SK-MEL-5 (cell line): ENCODE measurements at regions not wholly inside any gene's neighbourhood (a gene's known extent, or its start where the extent isn't known, plus 50 kb on each side); places are given as distances from the start of the nearest gene placed in this dataset.

Experiments
- DNase-seq: peaks from one replicate; pipeline ENCODE4 v3.0.0-alpha.2; 2016; ENCODE audit warnings: low read depth, low spot score
- in situ Hi-C: cut with HindIII; loops from 2 replicates; pipeline ENCODE4 v1.10.0; 2016; ENCODE audit warnings: low sequenced_read_pairs, high pct_unique_total_duplicates, low pct_unique_long_range_greater_than_20kb

DNA sequence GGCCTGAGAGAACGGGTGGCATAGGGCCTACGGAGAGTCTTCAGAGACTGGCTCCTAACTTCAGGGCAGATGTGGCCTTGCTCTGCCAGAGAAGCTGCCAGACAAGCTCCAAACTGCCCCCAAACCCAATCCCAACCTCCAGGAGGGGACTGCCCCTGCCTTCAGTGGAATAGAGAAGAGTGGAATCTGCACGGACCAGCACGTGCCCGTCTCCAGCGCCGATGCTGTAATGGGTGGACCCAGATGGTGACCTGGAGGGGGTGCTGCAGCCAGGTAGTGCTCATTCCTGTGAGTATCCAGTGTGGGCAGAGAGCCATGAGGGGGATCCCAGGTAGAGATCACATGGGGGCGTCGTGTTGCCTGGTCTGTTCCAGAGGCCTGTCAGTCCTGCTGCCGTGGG lies 73.2 kb upstream of the NKX1-1 start:
- in situ Hi-C loops = no loop called here
- no peak for DNase-seq

DNA sequence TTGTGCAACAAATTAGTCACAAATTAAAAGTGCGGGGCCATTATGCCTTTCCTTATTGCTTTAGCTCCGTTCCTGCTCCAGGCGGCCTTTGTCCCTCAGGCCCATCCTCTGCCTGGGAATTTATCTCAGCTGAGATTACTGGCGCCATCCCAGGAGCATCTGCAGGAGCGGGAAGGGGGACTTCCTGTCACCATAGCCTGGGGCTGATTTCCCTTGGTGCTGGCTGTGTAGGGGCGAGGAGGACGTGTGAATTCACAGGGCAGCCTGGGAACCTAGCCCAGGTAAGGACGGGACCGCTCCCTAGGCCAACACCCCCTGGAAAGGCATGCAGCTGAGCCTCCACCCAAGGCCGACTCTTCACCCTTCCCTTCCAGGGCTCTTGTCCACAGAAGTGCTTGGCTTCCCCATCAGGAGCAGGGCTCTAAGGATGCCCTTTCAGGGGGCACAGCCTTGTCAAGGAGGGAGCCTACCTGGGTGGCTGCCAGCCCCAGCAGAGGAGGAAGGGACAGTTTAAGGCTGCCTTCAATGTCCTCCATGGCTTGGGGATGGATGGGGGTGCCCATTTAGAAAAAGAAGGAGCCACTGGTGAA lies 72.6 kb upstream of the NKX1-1 start:
- in situ Hi-C loops = no loop called here
- DNase-seq = no peak

DNA sequence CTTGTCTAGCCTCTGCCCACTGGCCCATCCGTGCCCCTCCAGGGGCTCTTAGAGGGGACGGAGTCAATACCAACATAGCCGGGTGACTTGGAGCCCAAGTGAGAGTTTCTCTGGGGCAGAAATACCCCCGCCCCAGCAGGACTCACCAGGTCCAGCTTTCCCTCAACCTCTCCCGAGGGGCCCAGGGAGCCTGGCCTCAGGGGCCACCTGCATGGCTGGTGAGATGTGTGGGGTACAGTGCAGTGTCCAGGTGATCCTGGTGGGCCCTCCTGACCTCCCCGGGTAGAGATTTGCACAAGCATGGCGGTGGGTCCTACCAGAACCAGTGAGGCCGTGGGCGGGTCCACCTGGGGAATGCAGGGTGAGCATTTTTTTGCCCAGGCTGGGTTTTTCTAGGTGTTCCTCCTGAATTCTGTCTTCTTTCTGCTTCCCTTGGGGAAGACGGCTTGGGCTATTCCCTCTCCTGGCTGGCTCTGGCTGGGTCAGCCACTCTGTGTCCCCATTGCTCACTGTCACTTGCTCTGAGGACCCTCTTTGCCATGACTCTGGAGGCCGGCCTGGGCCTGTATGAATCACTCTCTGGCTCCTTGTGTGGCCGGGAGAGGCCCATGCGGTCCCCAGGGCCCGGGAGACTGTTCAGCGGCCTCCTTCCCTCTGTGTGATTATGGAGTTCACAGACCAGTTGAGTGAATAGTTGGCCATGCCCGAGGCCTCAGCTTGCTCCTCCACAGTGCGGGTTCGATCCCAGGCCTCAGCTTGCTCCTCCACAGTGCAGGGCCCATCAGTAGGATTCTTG lies 71.0 kb upstream of the NKX1-1 start:
- in situ Hi-C loops = no loop called here
- DNase-seq = no peak

DNA sequence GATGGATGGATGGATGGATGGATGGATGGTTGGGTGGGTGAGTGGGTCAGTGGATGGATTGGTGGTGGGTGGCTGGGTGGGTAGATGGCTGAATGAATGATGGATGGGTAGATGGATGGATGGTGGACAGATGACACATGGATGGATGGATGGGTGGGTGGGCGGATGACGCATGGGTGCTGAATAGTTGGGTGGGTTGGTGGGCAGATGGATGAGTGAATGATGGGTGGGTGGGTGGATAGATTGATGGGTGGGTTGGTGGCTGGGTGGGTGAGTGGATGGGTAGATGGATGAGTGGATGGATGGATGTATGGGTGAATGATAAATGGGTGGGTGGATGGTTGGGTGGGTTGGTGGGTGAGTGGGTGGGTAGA lies 69.9 kb upstream of the NKX1-1 start:
- no peak for DNase-seq
- in situ Hi-C loops = no loop called here

DNA sequence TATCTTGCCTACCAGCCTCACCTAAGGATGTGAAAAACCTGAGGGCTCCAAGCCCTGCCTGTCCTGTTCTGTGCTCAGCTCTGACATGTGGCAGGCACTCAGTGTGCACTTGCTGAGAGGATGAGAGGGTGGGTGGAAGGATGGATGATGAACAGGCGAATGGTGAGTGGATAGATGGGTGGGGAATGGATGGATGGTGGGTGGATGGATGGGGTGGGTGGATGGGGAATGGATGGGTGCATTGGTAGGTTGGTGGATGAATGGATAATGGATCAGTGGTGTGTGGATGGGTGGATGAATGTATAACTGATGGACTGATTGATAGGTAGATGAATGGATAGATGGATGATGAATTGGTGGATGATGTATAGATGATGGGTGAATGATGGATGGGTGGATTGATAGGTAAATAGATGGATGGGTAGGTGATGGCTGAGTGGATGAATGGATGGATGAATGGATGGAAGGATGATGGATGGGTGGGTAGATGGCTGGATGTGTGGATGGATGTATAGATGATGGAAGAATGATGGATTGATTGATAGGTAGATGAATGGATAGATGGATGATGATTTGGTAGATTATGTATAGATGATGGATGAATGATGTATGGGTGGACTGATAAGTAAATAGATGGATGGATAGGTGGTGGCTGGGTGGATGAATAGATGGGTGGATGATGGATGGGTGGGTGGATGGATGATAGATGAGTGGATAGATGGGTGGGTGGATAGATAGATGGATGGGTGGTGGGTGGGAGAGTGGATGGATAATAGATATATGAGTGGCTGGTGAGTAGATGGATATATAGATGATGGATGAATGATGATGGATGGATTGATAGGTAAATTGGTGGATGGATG lies 69.3 kb upstream of the NKX1-1 start:
- DNase-seq = no peak
- in situ Hi-C loops = no loop called here

DNA sequence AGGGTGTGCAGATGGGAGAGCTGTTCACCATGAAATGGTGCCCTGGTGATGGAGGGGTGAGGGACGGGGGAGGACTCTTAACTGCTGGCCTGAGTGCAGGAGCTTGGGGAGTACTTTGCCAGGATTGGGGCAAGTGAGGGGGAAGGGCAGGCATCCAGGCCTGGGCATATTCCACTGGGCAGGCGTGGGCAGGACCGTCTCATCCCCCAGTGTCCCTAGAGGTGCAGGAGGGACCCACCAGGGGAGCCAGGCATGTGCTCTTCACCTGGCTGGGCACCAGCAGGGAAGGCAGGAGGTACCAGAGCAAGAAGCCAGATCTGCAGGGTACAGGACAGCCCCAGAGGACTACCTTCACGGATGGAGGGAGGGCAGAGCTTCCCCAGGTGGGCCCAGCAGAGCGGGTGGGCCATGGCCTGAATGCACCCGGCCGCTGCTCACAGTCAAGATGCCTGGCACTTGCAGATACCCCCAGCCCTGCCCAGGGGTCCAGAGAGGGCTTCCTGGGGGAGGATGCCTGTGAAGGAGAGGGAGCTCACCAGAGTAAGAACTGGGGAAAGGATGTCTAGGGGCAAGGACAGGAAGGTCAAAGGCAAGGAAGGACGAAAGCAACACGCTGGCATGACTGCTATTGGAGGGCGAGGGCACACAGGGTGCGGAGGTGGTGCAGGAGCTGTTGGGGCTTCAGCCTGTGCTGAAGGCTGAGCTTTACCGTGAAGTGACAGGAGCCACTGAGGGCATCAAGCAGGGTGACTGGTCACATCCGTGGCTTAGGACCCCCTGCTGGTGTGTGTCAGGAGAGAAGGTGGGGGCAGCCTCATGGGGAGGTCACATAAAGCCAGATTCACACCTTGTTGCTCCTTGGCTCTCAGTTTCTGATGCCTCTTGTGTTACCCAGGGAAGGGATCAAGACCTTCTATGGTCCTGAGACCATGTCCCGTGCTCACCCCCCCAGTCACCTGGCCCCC lies 68.2 kb upstream of the NKX1-1 start:
- in situ Hi-C loops = no loop called here
- no peak for DNase-seq

DNA sequence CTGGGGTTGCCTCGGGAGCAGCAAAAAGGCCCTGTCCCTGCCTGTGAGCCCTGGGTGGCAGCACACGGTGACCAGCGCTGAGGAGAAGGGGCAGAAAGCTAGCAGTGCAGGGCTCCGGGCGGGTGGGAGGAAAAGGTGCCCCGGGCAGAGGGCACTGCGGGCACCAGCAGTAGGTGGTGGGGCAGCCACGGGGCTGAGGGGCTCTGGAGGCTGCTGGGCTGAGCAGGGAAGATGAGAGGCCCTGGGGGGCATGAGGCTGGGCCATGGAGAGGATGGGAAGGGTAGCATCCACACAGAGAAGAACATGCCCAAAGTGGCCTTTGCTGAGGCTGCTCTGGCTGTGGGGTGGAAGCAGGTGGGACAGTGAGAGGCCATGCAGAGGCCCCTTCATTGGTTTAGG lies 67.5 kb upstream of the NKX1-1 start:
- in situ Hi-C loops = no loop called here
- DNase-seq = no peak

DNA sequence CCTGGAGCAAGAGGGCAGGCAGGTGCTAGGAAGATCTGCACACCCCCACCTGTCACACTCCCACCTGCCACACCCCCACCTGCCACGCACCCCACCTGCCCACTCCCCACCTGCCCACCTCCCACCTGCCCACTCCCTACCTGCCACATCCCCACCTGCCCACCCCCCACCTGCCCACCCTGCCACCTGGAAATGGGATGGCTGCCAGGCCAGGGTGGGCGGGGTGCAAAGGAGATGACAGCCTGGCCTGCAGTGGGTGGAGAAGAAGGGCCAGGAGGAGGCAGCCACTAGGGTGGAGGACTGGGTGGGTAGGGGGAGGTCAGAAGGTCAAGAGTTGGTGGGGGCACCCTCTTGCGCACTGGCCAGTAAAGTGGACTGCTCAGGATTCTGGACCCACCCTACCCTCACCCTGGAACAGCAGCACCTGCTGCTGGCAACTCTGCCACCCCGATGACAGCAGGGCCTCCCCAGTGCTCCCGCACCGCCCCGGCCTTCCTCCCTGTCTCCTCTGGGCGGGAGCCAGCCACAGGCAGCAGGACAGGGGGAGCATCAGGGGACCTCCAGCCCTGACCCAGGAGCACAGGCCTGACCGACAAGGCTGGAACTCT lies 66.8 kb upstream of the NKX1-1 start:
- no peak for DNase-seq
- in situ Hi-C loops = no loop called here

DNA sequence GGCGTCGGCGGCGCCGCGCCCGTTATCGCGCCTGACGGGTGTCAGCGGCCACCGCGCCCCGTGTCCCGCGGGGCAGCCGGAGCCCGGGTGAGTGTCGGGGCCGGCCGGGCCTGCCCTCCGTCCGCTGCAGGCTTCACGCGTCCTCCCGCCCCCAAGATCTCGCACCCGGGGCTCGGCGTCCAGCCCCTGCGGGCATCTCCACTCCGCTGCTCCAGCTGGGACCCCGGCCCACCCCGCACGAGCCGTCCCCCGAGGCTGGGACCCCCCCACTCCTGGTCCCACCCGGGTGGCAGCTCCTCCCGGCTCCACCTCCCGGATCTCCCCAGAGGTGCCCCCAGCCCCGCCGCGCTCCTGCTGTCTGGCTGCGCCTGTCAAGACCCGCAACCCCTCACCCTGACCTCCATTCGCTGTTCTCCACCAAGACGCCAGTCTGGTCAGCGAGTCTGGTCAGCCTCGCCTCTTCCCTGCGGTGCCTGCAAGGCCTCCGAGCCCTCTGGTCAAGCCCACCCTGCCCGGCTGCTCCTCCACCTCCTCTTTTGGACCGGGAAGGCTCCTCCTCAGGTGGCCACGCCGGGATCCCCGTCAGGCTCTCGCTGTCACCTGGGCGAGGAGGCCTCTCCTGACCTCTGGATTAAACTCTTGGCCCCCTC lies 66.0 kb upstream of the NKX1-1 start:
- in situ Hi-C loops = no loop called here
- DNase-seq = no peak

DNA sequence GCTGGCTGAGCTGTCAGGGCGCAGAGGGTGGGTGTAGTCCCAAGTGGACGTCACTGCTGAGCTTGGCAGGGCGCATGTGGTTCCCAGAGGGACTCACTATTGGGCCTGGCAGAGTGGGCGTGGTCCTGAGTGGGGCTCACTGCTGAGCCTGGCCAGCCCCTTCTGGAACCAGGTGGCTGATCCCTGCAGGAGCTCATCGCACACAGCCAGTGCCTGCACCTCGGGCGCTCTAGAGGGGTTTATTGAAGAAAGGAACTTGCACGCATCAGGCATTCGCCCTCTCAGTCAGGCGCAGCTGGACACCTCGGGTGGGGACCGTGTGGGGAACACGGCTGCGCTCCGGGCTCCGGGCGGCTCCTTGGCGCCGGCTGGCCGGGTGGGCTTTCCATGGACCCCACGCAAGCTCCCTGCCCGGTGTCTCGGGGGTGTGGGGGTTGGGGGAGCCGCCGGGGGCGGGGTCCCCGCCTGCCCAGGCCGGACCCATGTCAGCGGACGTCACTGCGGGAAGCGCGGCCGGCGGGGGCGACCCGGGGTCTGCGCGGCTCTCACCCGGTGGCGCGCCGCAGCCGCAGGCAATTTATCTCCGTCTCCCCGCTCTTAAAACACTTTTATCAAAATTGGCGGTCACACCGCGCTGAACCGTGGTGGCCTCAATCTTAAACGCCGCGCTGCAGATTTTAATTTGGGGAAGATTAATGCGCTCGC lies 65.4 kb upstream of the NKX1-1 start:
- in situ Hi-C loops = no loop called here
- DNase-seq = no peak

DNA sequence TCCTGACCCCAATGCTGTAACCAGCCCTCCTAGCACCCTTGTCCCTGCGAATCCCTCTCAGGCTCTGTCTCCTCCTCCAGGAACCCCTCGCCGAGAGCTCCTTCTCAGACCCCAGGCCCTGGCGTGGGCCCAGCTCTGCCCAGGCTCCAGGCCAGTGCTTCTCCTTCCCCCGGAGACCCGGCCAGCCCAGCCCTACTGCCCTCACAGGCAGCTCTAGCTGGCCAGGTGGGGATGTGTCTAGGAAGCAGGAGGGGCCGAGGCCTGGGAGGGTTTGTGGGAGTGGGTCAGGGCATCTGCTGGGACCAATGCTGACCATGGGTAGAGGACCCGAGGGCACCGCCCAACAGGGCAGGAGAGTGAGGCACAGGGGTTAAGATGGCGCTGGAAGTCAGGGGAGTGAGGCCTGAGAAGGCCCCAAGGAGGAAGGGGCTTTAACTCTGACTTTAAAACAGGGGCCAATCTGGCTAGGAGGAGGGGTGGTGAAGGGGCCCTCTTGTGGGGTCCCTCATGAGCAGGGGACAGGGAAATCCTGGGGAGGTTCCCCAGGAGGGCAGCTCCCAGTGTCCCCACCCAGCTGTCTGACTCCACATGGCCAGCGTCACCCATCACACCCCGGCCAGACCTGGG lies 64.7 kb upstream of the NKX1-1 start:
- in situ Hi-C loops = no loop called here
- no peak for DNase-seq

DNA sequence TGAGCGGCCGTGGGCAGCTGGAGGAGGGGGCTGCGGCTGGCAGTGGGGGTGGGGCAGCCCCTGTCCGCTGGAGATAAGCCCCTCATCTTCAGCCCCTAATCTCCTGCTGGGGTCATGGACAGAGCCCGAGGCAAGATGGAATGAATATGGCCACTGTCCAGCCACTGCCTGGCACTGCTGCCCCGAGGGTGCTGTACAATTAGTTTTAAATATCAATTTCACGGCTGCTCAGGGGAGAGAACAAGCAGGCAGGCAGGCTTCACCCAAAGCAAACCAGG lies 64.1 kb upstream of the NKX1-1 start:
- in situ Hi-C loops = no loop called here
- no peak for DNase-seq

DNA sequence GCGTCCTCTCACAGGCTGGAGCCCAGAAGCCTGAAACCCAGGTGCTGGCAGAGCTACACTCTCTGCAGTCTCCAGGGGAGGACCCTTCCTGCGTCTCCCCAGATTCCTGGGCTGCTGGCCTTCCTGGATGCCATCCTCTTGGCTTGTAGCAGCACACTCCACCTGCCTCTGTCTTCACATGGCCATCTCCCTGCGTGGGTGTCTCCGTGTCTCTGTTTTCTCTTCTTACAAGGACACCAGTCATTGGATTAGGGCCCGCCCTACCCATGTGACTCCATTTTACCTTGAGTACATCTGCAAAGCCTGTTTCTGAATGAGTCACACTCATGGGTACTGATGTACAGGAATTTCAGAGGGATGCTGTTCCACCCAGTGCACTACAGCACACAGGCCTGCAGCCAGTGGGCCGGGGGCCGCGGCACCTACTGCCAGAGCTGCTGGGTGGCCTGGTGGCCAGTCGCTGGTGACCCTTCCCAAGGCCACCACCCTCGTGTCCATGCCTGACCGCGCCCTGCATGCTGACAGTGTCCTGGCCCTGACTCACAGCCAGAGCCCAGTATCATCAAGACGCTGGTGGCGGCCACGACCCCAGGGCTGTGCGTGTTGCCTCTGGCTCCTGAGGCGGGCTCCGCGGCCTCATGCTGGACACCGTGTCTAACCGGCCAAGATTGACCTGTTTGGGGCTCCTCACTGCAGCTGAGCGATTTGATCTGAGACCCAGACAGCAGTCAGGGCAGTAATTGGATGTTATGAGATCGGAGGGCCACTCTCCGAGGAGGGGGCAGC lies 63.6 kb upstream of the NKX1-1 start:
- peak; percentile 27 for DNase-seq
- in situ Hi-C loops = no loop called here

DNA sequence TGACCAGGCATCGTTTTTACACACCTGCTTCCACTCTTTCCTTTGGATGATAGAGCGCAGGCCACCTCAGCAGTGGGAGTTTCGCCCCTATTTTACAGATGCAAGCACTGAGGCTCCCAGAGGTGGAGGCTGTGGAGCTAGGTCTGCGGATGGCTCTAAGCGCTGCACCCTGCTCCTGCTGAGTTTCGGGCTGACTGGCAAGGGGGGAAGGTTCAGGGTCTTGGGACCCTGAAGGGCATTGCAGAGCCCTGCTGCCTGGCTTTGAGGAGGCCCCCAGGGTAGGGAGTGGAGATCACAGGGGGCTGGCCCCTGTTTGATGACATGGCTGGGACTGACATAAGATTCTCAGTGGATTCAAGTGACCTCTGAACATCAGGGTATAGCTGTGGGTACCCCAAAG lies 62.8 kb upstream of the NKX1-1 start:
- in situ Hi-C loops = no loop called here
- no peak for DNase-seq

DNA sequence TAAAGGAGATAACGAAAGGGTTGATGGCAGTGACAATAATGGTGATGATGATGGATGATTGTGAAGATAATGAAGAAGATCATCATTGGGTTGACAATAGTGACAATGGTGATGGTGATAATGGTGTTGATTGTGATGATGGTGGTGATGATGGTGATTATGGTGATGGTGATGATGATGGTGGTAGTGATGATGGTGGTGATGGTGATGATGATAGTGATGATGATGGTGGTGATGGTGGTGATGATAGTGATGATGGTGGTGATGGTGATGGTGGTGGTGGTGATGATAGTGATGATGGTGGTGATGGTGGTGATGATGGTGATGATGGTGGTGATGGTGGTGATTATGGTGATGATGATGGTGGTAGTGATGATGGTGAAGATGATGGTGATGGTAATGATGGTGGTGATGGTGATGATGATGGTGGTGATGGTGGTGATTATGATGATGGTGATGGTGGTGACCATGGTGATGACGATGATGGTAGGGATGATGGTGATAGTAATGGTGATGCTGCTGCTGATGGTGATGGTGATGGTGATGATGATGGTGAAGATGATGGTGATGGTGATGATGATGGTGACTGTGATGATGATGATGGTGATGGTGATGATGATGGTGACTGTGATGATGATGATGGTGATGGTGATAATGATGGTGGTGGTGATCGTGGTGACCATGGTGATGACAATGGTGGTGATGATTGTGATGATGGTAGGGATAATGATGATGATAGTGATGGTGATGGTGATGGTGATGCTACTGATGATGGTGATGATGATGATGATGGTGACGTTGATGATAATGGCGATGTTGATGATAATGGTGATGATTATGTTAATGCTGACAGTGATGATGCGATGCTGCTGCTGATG lies 61.6 kb upstream of the NKX1-1 start:
- no peak for DNase-seq
- in situ Hi-C loops = no loop called here
